ENCODE measurements at regions not wholly inside any gene's neighbourhood (a gene's known extent, or its start where the extent isn't known, plus 50 kb on each side); places are given as distances from the start of the nearest gene placed in this dataset.
"Not testable (repeated sequence)": the region's sequence is repeated elsewhere in the genome, so short reads cannot be mapped to it uniquely, and the experiment has no call there.

GRCh38 chr2:34723683-34724082 is 1124.6 kb upstream of the FAM98A start:
- no peak overlapping the region for H3K27ac Mint-ChIP-seq
- H3K27me3 Mint-ChIP-seq (ENCODE audit: low read depth): no peaks in the 10 kb centered on the region
- H3K36me3 Mint-ChIP-seq (ENCODE audit: low read depth): no peaks in the 10 kb centered on the region
- no peak for TF ChIP-seq CTCF (IDR thresholded peaks at IDR 0.05; ENCODE audit: unreplicated experiment in 3 of 3)
- H3K4me1 Mint-ChIP-seq: no peaks in the 10 kb centered on the region
- H3K4me3 Mint-ChIP-seq: no peak overlapping the region
- H3K9me3 Mint-ChIP-seq: no peaks in the 10 kb centered on the region

GRCh38 chr2:34719206-34719605 is 1120.1 kb upstream of the FAM98A start:
- no peak for TF ChIP-seq CTCF (IDR thresholded peaks at IDR 0.05; ENCODE audit: unreplicated experiment in 3 of 3)
- Mint-ChIP-seq H3K36me3 (ENCODE audit: low read depth) (peaks cover 19% of the 10 kb centered on the region), H3K4me1 (no peaks in the 10 kb centered on the region), H3K9me3 (no peaks in the 10 kb centered on the region), H3K27ac (no peak overlapping the region), H3K27me3 (ENCODE audit: low read depth) (no peaks in the 10 kb centered on the region), H3K4me3 (no peak overlapping the region)

- Mint-ChIP-seq H3K4me3 (no peak overlapping the region), H3K27ac (peak overlapping the region; percentile 87 to 94 (median 93)), H3K27me3 (ENCODE audit: low read depth) (no peaks in the 10 kb centered on the region), H3K36me3 (ENCODE audit: low read depth) (peaks cover 4% of the 10 kb centered on the region), H3K4me1 (peaks cover 5% of the 10 kb centered on the region), H3K9me3 (no peaks in the 10 kb centered on the region)
- no peak for TF ChIP-seq CTCF (IDR thresholded peaks at IDR 0.05; ENCODE audit: unreplicated experiment in 3 of 3)
Measured at GRCh38 chr2:34705551-34706247, 1106.6 kb upstream of the FAM98A start.

GRCh38 chr2:34703292-34703691 is 1104.2 kb upstream of the FAM98A start:
- Mint-ChIP-seq H3K36me3 (ENCODE audit: low read depth) (peaks cover 4% of the 10 kb centered on the region), H3K4me3 (no peak overlapping the region), H3K9me3 (no peaks in the 10 kb centered on the region), H3K27me3 (ENCODE audit: low read depth) (no peaks in the 10 kb centered on the region), H3K4me1 (peaks cover 5% of the 10 kb centered on the region), H3K27ac (peak overlapping the region; percentile 33 to 53 (median 43))
- TF ChIP-seq CTCF (IDR thresholded peaks at IDR 0.05; ENCODE audit: unreplicated experiment in 3 of 3): no peak

GRCh38 chr2:34702391-34702790 is 1103.3 kb upstream of the FAM98A start:
- H3K4me3 Mint-ChIP-seq; H3K27me3 Mint-ChIP-seq (ENCODE audit: low read depth); H3K36me3 Mint-ChIP-seq (ENCODE audit: low read depth); H3K9me3 Mint-ChIP-seq; H3K4me1 Mint-ChIP-seq; H3K27ac Mint-ChIP-seq: not testable (repeated sequence)

- H3K36me3 Mint-ChIP-seq (ENCODE audit: low read depth); H3K9me3 Mint-ChIP-seq; H3K4me1 Mint-ChIP-seq; H3K27me3 Mint-ChIP-seq (ENCODE audit: low read depth): not testable (repeated sequence)
- Mint-ChIP-seq H3K4me3 (peak overlapping the region; percentile 55 to 63 (median 55)), H3K27ac (peak overlapping the region; percentile 69 to 91 (median 87))
Measured at GRCh38 chr2:34677591-34677990, 1078.5 kb upstream of the FAM98A start.

- H3K36me3 Mint-ChIP-seq (ENCODE audit: low read depth); H3K9me3 Mint-ChIP-seq; H3K4me1 Mint-ChIP-seq; H3K27me3 Mint-ChIP-seq (ENCODE audit: low read depth): not testable (repeated sequence)
- peak overlapping the region; percentile 69 to 91 (median 87) for H3K27ac Mint-ChIP-seq
- peak overlapping the region; percentile 55 to 63 (median 55) for H3K4me3 Mint-ChIP-seq
Measured at GRCh38 chr2:34677119-34677531, 1078.0 kb upstream of the FAM98A start.

Data from nephron (organoid).